Left ventricle myocardium inferior (tissue), 1 donor: ENCODE measurements at regions not wholly inside any gene's neighbourhood (a gene's known extent, or its start where the extent isn't known, plus 50 kb on each side); places are given as distances from the start of the nearest gene placed in this dataset.

Experiments used
- DNase-seq: peaks from one replicate; pipeline ENCODE4 v3.0.0-alpha.2; 2020
- H3K27ac ChIP-seq: fragments of 200-600 bp; replicated peaks from 2 replicates; pipeline ENCODE4 v1.8.0; 2021
- H3K27me3 ChIP-seq: fragments of 200-600 bp; 2 replicates; pipeline ENCODE4 v1.8.0; 2021; ENCODE audit warnings: low read depth
- H3K36me3 ChIP-seq: fragments of 200-600 bp; 2 replicates; pipeline ENCODE4 v1.8.0; 2021
- H3K4me1 ChIP-seq: fragments of 200-600 bp; 2 replicates; pipeline ENCODE4 v1.8.0; 2021
- H3K4me3 ChIP-seq: fragments of 200-600 bp; 2 replicates; pipeline ENCODE4 v1.8.0; 2021; ENCODE audit warnings: mild to moderate bottlenecking, moderate library complexity
- H3K9me3 ChIP-seq: fragments of 200-600 bp; replicated peaks from 2 replicates; pipeline ENCODE4 v1.8.0; 2021
- CTCF ChIP-seq: fragments of 200-600 bp; IDR thresholded peaks from 2 replicates; pipeline ENCODE4 v1.8.0; 2021; ENCODE audit warnings: antibody characterized with exemption, mild to moderate bottlenecking, borderline replicate concordance
- intact Hi-C: fragments of 100-400 bp; cut with micrococcal nuclease; formaldehyde crosslinking; loops from one replicate; pipeline ENCODE4 v1.11.0; 2022
- donor health status: DM: no; HTN: yes; CAD: no; lungs with severe emphysema.

GRCh38 chr6:115272311-115272710, 788.4 kb downstream of the FRK start:
- no peak overlapping the region for H3K27ac ChIP-seq

GRCh38 chr6:115271434-115271833, 789.3 kb downstream of the FRK start:
- no peak for DNase-seq
- H3K27ac ChIP-seq: no peak overlapping the region
- H3K4me1 ChIP-seq: peaks cover 7% of the 10 kb centered on the region
- H3K36me3 ChIP-seq: no peaks in the 10 kb centered on the region
- H3K9me3 ChIP-seq: no peaks in the 10 kb centered on the region
- no peak for TF ChIP-seq CTCF
- no peak overlapping the region for H3K4me3 ChIP-seq
- H3K27me3 ChIP-seq: no peaks in the 10 kb centered on the region
- intact Hi-C loops: no loop called here

More at GRCh38 chr6:115272311-115272710, 788.4 kb downstream of the FRK start:
- intact Hi-C loops: no loop called here
- no peak overlapping the region for H3K4me3 ChIP-seq
- H3K9me3 ChIP-seq: no peaks in the 10 kb centered on the region
- no peak for TF ChIP-seq CTCF
- H3K36me3 ChIP-seq: no peaks in the 10 kb centered on the region
- no peaks in the 10 kb centered on the region for H3K27me3 ChIP-seq
- peaks cover 7% of the 10 kb centered on the region for H3K4me1 ChIP-seq
- DNase-seq: no peak

- intact Hi-C loops: no loop called here
- Histone ChIP-seq H3K27ac (no peak overlapping the region), H3K36me3 (no peaks in the 10 kb centered on the region), H3K4me3 (no peak overlapping the region), H3K4me1 (peaks cover 7% of the 10 kb centered on the region), H3K9me3 (no peaks in the 10 kb centered on the region), H3K27me3 (no peaks in the 10 kb centered on the region)
- no peak for DNase-seq
- no peak for TF ChIP-seq CTCF
Measured at GRCh38 chr6:115270953-115271352, 789.7 kb downstream of the FRK start.

DNA sequence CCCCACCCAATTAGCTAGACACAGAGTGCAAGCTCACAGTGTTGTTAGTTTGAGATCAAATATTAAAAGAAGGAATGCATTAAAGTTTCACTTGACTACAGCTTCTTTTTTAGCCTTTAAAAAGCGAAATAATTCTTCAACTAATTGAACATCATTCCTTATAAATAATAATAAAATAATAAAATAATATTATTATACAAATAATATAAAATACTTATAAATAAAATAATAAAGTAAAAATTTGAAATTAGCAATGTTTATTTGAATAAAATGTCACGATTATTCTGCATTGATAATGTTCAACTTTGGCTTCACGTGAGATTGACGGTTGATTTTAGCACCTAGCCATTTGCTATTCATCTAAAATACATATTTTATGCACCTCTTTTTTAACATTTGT, 819.3 kb downstream of the FRK start:
- no peak for DNase-seq
- Histone ChIP-seq H3K27ac (no peak overlapping the region), H3K4me1 (no peaks in the 10 kb centered on the region), H3K4me3 (no peak overlapping the region), H3K9me3 (peaks cover 23% of the 10 kb centered on the region), H3K36me3 (no peaks in the 10 kb centered on the region), H3K27me3 (no peaks in the 10 kb centered on the region)
- no peak for TF ChIP-seq CTCF
- intact Hi-C loops: no loop called here

- no peak overlapping the region for H3K27ac ChIP-seq
- no peak for TF ChIP-seq CTCF
- H3K36me3 ChIP-seq: no peaks in the 10 kb centered on the region
- no peak for DNase-seq
- no peaks in the 10 kb centered on the region for H3K4me1 ChIP-seq
- H3K27me3 ChIP-seq: no peaks in the 10 kb centered on the region
- peaks cover 25% of the 10 kb centered on the region for H3K9me3 ChIP-seq
- intact Hi-C loops: no loop called here
- H3K4me3 ChIP-seq: no peak overlapping the region
Measured at GRCh38 chr6:115221198-115221597, 839.5 kb downstream of the FRK start.

- Histone ChIP-seq H3K9me3 (peaks cover 20% of the 10 kb centered on the region), H3K4me1 (no peaks in the 10 kb centered on the region), H3K36me3 (no peaks in the 10 kb centered on the region), H3K27ac (no peak overlapping the region), H3K27me3 (no peaks in the 10 kb centered on the region), H3K4me3 (no peak overlapping the region)
- TF ChIP-seq CTCF: no peak
- intact Hi-C loops: no loop called here
- no peak for DNase-seq
Measured at GRCh38 chr6:115220551-115221159, 840.0 kb downstream of the FRK start.
